ENCODE measurements at regions not wholly inside any gene's neighbourhood (a gene's known extent, or its start where the extent isn't known, plus 50 kb on each side); places are given as distances from the start of the nearest gene placed in this dataset.

GRCh38 chr18:39741755-39742466 is 2176.3 kb upstream of the CELF4 start:
- TF ChIP-seq RXRA (IDR thresholded peaks at IDR 0.05) (no peak), FOXA1 (IDR thresholded peaks at IDR 0.05) (no peak)
- Histone ChIP-seq H3K27ac (ENCODE audit: low read depth in 1 of 2, low read length in 2 of 2) (no peak overlapping the region), H3K36me3 (ENCODE audit: control insufficient read depth in 4 of 4, insufficient read depth in 3 of 4, low read depth in 1 of 4, low read length in 3 of 4) (no peaks in the 10 kb centered on the region), H3K9me3 (ENCODE audit: control insufficient read depth in 4 of 4, low read length in 3 of 4) (peaks cover 0 to 3% (median 0%) of the 10 kb centered on the region in 4 donors), H3K4me1 (ENCODE audit: control insufficient read depth in 4 of 4, insufficient read depth in 4 of 4, low read length in 3 of 4) (no peaks in the 10 kb centered on the region), H3K9ac (ENCODE audit: low read depth in 1 of 2, low read length in 2 of 2) (no peak overlapping the region), H3K27me3 (ENCODE audit: control insufficient read depth in 4 of 4, insufficient read depth in 4 of 4, low read length in 3 of 4) (no peaks in the 10 kb centered on the region), H3K4me3 (ENCODE audit: low read depth in 1 of 3, low read length in 3 of 3) (no peak overlapping the region)
- no peak for DNase-seq (ENCODE audit: low spot score)
- WGBS, result 85% methylated on average over 8 of the region's 8 CpGs

DNA sequence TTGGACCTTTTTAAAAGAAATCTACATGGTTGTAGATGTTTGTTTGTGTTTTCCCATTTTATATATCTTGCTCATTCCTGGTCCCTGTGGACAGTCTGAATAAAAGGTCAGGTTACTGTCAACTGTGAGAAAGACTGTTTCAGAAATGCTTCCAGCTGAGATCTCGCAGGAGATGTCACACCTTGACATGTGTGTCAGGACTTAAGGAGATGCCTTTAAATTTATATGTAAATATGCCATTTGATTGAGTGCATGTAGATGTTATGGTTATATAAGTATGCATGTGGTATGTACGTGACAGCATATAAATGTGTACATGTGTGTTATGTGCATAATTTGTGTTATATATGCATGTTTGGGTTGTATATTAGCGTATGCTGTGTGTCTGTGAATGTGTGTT is 2172.3 kb upstream of the CELF4 start:
- no peaks in the 10 kb centered on the region for H3K36me3 ChIP-seq (ENCODE audit: control insufficient read depth in 4 of 4, insufficient read depth in 3 of 4, low read depth in 1 of 4, low read length in 3 of 4)
- TF ChIP-seq RAD21 (IDR thresholded peaks at IDR 0.05) (no peak), GABPA (IDR thresholded peaks at IDR 0.05 in 1 of 2, conservative IDR thresholded peaks at IDR 0.05 in 1 of 2) (no peak), FOXA2 (IDR thresholded peaks at IDR 0.05) (no peak), MAX (IDR thresholded peaks at IDR 0.05) (no peak), SP1 (IDR thresholded peaks at IDR 0.05) (no peak), HNF4G (IDR thresholded peaks at IDR 0.05) (no peak), YY1 (IDR thresholded peaks at IDR 0.05) (no peak), NR2F2 (IDR thresholded peaks at IDR 0.05) (no peak), HNF4A (conservative IDR thresholded peaks at IDR 0.05) (no peak), JUND (IDR thresholded peaks at IDR 0.05) (no peak), EGR1 (IDR thresholded peaks at IDR 0.05; ENCODE audit: low read depth in 2 of 2) (no peak), ATF3 (IDR thresholded peaks at IDR 0.05) (no peak), TAF1 (conservative IDR thresholded peaks at IDR 0.05) (no peak), RXRA (IDR thresholded peaks at IDR 0.05) (no peak), FOXA1 (IDR thresholded peaks at IDR 0.05) (no peak)
- TF ChIP-seq, protein P1, sequence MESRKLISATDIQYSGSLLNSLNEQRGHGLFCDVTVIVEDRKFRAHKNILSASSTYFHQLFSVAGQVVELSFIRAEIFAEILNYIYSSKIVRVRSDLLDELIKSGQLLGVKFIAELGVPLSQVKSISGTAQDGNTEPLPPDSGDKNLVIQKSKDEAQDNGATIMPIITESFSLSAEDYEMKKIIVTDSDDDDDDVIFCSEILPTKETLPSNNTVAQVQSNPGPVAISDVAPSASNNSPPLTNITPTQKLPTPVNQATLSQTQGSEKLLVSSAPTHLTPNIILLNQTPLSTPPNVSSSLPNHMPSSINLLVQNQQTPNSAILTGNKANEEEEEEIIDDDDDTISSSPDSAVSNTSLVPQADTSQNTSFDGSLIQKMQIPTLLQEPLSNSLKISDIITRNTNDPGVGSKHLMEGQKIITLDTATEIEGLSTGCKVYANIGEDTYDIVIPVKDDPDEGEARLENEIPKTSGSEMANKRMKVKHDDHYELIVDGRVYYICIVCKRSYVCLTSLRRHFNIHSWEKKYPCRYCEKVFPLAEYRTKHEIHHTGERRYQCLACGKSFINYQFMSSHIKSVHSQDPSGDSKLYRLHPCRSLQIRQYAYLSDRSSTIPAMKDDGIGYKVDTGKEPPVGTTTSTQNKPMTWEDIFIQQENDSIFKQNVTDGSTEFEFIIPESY (IDR thresholded peaks at IDR 0.05), result no peak
- TF ChIP-seq, protein P2, sequence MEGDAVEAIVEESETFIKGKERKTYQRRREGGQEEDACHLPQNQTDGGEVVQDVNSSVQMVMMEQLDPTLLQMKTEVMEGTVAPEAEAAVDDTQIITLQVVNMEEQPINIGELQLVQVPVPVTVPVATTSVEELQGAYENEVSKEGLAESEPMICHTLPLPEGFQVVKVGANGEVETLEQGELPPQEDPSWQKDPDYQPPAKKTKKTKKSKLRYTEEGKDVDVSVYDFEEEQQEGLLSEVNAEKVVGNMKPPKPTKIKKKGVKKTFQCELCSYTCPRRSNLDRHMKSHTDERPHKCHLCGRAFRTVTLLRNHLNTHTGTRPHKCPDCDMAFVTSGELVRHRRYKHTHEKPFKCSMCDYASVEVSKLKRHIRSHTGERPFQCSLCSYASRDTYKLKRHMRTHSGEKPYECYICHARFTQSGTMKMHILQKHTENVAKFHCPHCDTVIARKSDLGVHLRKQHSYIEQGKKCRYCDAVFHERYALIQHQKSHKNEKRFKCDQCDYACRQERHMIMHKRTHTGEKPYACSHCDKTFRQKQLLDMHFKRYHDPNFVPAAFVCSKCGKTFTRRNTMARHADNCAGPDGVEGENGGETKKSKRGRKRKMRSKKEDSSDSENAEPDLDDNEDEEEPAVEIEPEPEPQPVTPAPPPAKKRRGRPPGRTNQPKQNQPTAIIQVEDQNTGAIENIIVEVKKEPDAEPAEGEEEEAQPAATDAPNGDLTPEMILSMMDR (IDR thresholded peaks at IDR 0.05; ENCODE audit: low read depth, low read length, missing input control), result no peak
- TF ChIP-seq, protein P3, sequence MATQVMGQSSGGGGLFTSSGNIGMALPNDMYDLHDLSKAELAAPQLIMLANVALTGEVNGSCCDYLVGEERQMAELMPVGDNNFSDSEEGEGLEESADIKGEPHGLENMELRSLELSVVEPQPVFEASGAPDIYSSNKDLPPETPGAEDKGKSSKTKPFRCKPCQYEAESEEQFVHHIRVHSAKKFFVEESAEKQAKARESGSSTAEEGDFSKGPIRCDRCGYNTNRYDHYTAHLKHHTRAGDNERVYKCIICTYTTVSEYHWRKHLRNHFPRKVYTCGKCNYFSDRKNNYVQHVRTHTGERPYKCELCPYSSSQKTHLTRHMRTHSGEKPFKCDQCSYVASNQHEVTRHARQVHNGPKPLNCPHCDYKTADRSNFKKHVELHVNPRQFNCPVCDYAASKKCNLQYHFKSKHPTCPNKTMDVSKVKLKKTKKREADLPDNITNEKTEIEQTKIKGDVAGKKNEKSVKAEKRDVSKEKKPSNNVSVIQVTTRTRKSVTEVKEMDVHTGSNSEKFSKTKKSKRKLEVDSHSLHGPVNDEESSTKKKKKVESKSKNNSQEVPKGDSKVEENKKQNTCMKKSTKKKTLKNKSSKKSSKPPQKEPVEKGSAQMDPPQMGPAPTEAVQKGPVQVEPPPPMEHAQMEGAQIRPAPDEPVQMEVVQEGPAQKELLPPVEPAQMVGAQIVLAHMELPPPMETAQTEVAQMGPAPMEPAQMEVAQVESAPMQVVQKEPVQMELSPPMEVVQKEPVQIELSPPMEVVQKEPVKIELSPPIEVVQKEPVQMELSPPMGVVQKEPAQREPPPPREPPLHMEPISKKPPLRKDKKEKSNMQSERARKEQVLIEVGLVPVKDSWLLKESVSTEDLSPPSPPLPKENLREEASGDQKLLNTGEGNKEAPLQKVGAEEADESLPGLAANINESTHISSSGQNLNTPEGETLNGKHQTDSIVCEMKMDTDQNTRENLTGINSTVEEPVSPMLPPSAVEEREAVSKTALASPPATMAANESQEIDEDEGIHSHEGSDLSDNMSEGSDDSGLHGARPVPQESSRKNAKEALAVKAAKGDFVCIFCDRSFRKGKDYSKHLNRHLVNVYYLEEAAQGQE (IDR thresholded peaks at IDR 0.05), result no peak
- WGBS, result 89% methylated on average over 3 of the region's 3 CpGs
- DNase-seq (ENCODE audit: low spot score), result no peak
- H3K27me3 ChIP-seq (ENCODE audit: control insufficient read depth in 4 of 4, insufficient read depth in 4 of 4, low read length in 3 of 4), result no peaks in the 10 kb centered on the region
- H3K4me1 ChIP-seq (ENCODE audit: control insufficient read depth in 4 of 4, insufficient read depth in 4 of 4, low read length in 3 of 4), result no peaks in the 10 kb centered on the region
- H3K4me3 ChIP-seq (ENCODE audit: low read depth in 1 of 3, low read length in 3 of 3), result no peak overlapping the region
- H3K9me3 ChIP-seq (ENCODE audit: control insufficient read depth in 4 of 4, low read length in 3 of 4), result peaks cover 0 to 3% (median 0%) of the 10 kb centered on the region in 4 donors
- H3K27ac ChIP-seq (ENCODE audit: low read depth in 1 of 2, low read length in 2 of 2), result no peak overlapping the region
- no peak overlapping the region for H3K9ac ChIP-seq (ENCODE audit: low read depth in 1 of 2, low read length in 2 of 2)

Measured in liver (tissue), 8 donors.